Memory B cell (primary cell): ENCODE measurements at regions not wholly inside any gene's neighbourhood (a gene's known extent, or its start where the extent isn't known, plus 50 kb on each side); places are given as distances from the start of the nearest gene placed in this dataset.
"Not testable (repeated sequence)": the region's sequence is repeated elsewhere in the genome, so short reads cannot be mapped to it uniquely, and the experiment has no call there.

Experiments used
- ATAC-seq: fragments of 150-1000 bp; cut with Tn5 transposase; 2 replicates; pipeline ENCODE4 v1.10.0; 2021; ENCODE audit warnings: low read depth, mild to moderate bottlenecking, moderate library complexity
- DNase-seq, 2 donors: peaks; one replicate each; pipeline ENCODE4 v3.0.0; 2022; ENCODE audit warnings: low spot score in 2 of 2
- H3K27ac Mint-ChIP-seq: one replicate; pipeline ENCODE4 v1.8.0; 2022; ENCODE audit warnings: mild to moderate bottlenecking, moderate library complexity, mixed read lengths
- H3K27me3 Mint-ChIP-seq: one replicate; pipeline ENCODE4 v1.8.0; 2022; ENCODE audit warnings: mixed read lengths
- H3K36me3 Mint-ChIP-seq: one replicate; pipeline ENCODE4 v1.8.0; 2022; ENCODE audit warnings: mild to moderate bottlenecking, mixed read lengths
- H3K4me1 Mint-ChIP-seq: one replicate; pipeline ENCODE4 v1.8.0; 2022; ENCODE audit warnings: mixed read lengths
- H3K4me3 Mint-ChIP-seq: one replicate; pipeline ENCODE4 v1.8.0; 2022; ENCODE audit warnings: mild to moderate bottlenecking, moderate library complexity, mixed read lengths
- H3K9me3 Mint-ChIP-seq: one replicate; pipeline ENCODE4 v1.8.0; 2022; ENCODE audit warnings: mixed read lengths

DNA sequence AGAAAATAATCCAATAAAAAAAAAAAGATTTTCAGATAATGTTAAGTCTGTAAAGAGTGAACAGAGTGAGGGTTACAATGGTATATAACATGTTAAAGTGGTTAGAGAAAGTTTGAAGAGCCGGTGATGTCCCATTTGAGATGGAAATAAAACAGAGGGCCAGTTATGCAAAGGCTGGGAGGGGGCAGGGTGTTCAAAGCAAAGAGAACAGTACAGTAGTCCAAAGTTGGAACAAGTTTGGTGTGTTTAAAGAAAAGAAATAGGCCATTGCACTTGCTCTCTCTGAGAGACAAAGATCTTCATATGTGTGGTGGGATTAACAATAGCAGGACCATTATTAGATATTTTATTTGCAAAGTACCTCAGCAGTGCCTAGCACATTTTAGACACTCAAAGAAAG, 179.5 kb upstream of the PKN2 start:
- no peak overlapping the region for H3K4me3 Mint-ChIP-seq
- H3K9me3 Mint-ChIP-seq: no peaks in the 10 kb centered on the region
- no peak for ATAC-seq
- H3K27me3 Mint-ChIP-seq: no peaks in the 10 kb centered on the region
- H3K4me1 Mint-ChIP-seq: no peaks in the 10 kb centered on the region
- H3K27ac Mint-ChIP-seq: no peak overlapping the region
- no peak for DNase-seq
- H3K36me3 Mint-ChIP-seq: no peaks in the 10 kb centered on the region

DNA sequence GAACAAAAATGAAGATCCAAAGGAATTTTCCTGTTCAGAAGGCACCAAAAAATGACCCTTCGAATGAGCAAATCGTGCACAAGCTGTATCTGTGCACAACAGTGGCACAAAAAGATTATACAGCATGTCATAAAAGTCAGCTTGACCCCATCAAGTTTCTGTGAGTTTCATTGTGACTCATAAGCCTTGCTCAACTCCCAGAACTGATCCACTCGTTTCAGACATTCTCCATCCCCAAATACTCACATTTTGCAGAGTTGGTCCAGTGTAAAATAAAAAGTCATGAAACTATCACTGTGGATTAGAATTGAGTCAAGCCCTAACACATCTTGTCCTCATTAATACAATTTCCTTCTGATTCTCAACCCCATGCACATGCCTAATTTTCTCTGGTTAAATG, 174.7 kb upstream of the PKN2 start:
- no peak overlapping the region for H3K4me3 Mint-ChIP-seq
- ATAC-seq: no peak

DNA sequence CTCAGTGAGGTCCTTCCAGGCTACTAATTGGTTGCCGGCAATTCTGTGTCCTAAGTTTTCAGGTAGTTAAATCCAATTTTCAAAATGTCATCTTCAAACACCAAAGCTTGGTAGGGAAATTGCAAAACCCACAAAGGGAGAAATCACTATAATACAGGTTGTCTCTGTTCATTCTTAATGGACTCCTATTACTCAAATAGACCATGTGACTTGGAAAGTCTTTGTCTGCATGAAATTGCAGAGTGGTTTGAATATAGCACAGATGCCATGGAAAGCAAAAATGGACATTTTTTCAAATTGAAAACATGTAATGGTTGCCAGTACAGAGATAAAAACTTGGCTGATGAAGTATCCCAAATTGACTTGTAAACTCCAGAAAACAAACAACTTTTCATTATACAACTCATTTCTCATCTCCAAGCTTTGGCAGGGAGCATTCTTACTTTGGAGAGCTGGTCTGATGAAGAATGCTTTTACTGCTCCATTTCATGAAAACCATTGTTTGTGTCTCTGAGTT, 169.5 kb upstream of the PKN2 start:
- H3K4me3 Mint-ChIP-seq: no peak overlapping the region
- no peaks in the 10 kb centered on the region for H3K36me3 Mint-ChIP-seq
- DNase-seq (no peak), ATAC-seq (no peak)
- H3K27ac Mint-ChIP-seq: no peak overlapping the region
- H3K9me3 Mint-ChIP-seq: no peaks in the 10 kb centered on the region
- H3K27me3 Mint-ChIP-seq: peaks cover 5% of the 10 kb centered on the region
- H3K4me1 Mint-ChIP-seq: no peaks in the 10 kb centered on the region

More for the DNA sequence above, 174.7 kb upstream of the PKN2 start:
- Mint-ChIP-seq H3K4me1 (no peaks in the 10 kb centered on the region), H3K27me3 (peaks cover 5% of the 10 kb centered on the region), H3K9me3 (no peaks in the 10 kb centered on the region), H3K27ac (no peak overlapping the region), H3K36me3 (no peaks in the 10 kb centered on the region)
- no peak for DNase-seq

DNA sequence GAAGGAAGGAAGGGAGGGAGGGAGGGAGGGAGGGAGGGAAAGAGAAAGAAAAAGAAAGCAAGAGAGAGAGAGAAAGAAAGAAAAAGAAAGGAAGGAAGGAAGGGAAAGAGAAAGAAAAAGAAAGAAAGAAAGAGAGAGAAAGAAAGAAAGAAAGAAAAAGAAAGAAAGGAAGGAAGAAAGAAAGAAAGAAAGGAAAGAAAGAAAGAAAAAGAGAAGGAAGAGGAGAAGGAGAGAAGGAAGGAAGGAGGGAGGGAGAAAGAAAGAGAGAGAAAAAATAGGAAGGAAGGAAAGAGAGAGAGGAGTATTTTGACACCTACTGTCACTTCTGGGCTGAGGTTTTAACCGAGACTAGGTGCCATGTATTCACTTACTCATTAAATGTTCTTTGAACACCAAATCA, 166.6 kb upstream of the PKN2 start:
- H3K4me3 Mint-ChIP-seq, H3K36me3 Mint-ChIP-seq, ATAC-seq, H3K9me3 Mint-ChIP-seq, DNase-seq, H3K27me3 Mint-ChIP-seq, H3K27ac Mint-ChIP-seq, H3K4me1 Mint-ChIP-seq: not testable (repeated sequence)

DNA sequence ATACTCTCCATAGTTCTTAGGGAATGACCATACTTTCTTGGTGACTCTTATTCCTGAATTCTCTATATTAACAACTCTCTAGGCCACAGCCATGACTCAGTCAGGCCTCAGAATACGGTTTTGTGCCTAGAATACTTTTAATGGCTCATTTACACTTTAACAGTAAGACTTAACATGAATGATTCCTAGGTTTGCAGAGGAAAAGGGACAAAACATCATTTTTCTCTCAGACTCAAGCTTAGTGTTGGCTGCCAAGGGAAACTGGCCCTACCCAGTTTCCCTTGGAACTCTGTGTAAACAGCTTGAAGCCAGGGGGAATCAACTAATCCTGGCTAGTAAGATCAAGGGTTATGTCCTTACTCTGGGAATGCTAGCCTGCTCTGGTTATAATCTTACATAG, 164.9 kb upstream of the PKN2 start:
- no peak for ATAC-seq
- no peak overlapping the region for H3K27ac Mint-ChIP-seq
- H3K9me3 Mint-ChIP-seq: no peaks in the 10 kb centered on the region
- H3K4me3 Mint-ChIP-seq: no peak overlapping the region
- peaks cover 2% of the 10 kb centered on the region for H3K27me3 Mint-ChIP-seq
- no peak for DNase-seq
- H3K4me1 Mint-ChIP-seq: no peaks in the 10 kb centered on the region
- no peaks in the 10 kb centered on the region for H3K36me3 Mint-ChIP-seq

DNA sequence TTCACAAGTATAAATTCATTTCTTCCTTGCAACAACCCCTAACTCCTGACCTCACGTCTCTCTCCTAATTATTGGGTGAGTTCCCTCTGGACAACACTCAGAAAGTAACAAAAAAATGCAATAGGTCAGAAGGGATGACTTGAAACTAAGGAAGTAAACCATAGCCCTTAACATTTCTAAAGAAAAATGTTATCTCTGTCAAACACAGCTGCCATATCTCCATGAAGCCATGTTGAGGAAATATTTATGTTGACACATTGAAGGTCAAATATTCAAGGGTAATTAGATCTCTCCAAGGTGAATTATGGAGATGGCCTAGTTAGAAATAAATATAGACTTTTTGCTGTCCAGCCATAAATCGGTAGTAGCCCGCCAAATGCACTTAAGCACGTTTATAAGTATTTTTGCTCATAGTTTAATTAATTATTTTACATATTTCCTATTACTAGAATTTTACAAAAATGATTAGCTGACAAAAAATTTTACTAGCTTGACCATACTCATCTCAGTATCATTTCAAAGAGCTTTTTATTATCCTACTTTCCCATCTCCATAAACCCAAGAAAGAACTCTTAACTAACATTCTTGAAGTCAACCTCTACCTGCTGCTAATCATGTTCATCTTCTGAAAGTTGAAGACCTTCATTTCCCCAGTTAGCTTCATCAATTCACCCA, 160.1 kb upstream of the PKN2 start:
- DNase-seq: no peak
- no peaks in the 10 kb centered on the region for H3K4me1 Mint-ChIP-seq
- no peaks in the 10 kb centered on the region for H3K36me3 Mint-ChIP-seq
- H3K4me3 Mint-ChIP-seq: no peak overlapping the region
- no peak overlapping the region for H3K27ac Mint-ChIP-seq
- H3K27me3 Mint-ChIP-seq: peaks cover 2% of the 10 kb centered on the region
- no peak for ATAC-seq
- no peaks in the 10 kb centered on the region for H3K9me3 Mint-ChIP-seq

DNA sequence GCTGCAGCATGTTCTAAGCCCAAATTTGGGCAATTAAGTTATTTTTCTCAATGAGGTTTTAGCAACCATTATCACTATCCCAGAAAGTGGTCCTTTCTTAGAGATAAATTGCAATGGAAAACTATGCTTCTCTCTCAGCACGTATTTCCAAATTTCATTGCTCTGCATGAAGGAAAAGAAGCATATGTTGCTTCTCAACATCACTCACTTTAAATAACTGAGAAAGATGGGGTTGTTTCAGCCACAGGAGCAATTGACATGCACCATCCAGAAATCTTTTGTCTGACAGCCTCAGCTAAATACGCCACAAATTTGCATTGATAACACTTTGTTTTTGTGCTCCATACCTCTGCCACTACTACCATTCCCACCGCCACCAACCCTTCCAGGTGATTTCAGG, 157.6 kb upstream of the PKN2 start:
- Mint-ChIP-seq H3K4me3 (no peak overlapping the region), H3K36me3 (no peaks in the 10 kb centered on the region), H3K27ac (no peak overlapping the region), H3K4me1 (no peaks in the 10 kb centered on the region), H3K9me3 (no peaks in the 10 kb centered on the region), H3K27me3 (peaks cover 2% of the 10 kb centered on the region)
- DNase-seq (no peak), ATAC-seq (no peak)

DNA sequence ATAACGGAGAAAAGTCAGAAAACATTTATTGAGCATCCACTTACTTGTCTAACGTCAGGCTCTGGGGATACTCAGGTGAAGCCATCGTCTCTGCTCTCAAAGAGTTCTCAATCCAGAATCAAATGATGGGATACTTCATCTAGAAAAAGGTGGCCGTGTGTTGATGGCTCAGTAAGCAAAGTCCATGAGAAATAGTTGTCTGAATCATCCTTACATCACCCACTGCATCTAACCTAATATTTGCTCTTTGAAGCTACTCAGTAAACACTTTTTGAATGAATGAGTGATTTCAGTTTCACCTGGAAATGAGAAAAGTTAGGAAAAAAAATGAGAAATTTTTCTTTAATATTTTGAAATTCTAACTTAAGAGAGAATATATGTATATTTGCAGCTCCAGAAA, 155.3 kb upstream of the PKN2 start:
- DNase-seq (no peak), ATAC-seq (no peak)
- H3K4me3 Mint-ChIP-seq: no peak overlapping the region
- no peaks in the 10 kb centered on the region for H3K9me3 Mint-ChIP-seq
- no peak overlapping the region for H3K27ac Mint-ChIP-seq
- peaks cover 2% of the 10 kb centered on the region for H3K27me3 Mint-ChIP-seq
- no peaks in the 10 kb centered on the region for H3K4me1 Mint-ChIP-seq
- H3K36me3 Mint-ChIP-seq: no peaks in the 10 kb centered on the region

DNA sequence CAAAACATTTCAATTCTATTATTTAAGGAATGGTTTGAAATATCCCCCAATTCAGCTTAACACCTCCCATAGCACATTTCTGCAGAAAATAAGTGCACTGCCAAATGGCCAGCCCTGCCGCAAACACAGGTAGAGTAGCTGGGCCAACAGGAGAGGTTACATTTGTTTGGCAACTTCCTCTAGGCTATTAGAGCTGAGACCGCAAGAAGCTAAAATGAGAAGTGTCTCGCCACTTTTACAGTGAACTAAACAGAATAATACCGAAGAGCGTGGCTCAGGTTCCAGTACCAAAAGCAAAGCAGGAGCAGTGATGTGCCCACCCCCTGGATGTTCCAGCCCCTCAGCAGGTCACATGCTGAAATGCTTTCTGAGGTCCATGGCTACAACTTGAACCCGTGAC, 154.5 kb upstream of the PKN2 start:
- ATAC-seq: no peak
- Mint-ChIP-seq H3K9me3 (no peaks in the 10 kb centered on the region), H3K4me1 (no peaks in the 10 kb centered on the region), H3K27ac (no peak overlapping the region), H3K36me3 (no peaks in the 10 kb centered on the region), H3K27me3 (peaks cover 2% of the 10 kb centered on the region), H3K4me3 (no peak overlapping the region)
- DNase-seq: no peak

DNA sequence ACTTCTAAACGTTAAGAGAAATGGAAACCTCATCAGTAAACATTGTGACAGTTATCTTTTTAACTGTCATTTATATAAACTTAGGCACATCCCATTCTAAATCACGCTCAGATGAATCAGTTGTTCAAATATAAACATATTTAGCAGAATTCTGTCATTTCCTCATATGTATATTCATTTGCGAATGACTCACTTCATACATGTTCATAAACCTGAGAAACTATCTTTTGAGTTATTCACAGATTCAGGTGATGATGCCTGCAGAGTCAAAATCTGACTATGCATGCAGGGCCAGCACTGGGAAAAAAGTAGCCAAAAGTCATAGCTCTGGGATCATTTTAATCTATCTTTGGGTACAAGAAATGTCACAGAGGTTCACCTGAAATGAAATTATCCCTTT, 153.8 kb upstream of the PKN2 start:
- no peak overlapping the region for H3K4me3 Mint-ChIP-seq
- no peak for ATAC-seq
- peaks cover 2% of the 10 kb centered on the region for H3K27me3 Mint-ChIP-seq
- no peak for DNase-seq
- no peaks in the 10 kb centered on the region for H3K4me1 Mint-ChIP-seq
- no peaks in the 10 kb centered on the region for H3K36me3 Mint-ChIP-seq
- no peaks in the 10 kb centered on the region for H3K9me3 Mint-ChIP-seq
- no peak overlapping the region for H3K27ac Mint-ChIP-seq

DNA sequence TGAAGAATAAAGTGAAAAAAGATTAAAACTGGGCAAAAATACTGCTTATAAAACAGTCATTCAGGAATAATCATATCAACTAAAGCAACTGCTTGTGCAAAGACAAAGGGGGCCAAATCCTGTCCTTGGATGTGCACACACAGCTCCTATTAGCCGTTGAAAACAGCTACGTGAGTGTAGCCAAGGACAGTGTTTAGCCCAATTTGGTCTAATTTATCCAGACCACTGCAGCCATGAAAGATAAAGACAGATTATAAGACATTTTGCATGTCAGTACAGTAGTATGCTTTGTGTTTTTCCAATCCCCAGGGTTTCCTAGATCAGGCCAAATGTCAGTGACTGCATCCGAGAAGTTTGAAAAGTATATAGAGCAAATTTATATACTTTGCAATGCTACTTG, 146.3 kb upstream of the PKN2 start:
- no peaks in the 10 kb centered on the region for H3K36me3 Mint-ChIP-seq
- DNase-seq (no peak), ATAC-seq (no peak)
- no peaks in the 10 kb centered on the region for H3K4me1 Mint-ChIP-seq
- no peaks in the 10 kb centered on the region for H3K9me3 Mint-ChIP-seq
- peaks cover 4% of the 10 kb centered on the region for H3K27me3 Mint-ChIP-seq
- no peak overlapping the region for H3K4me3 Mint-ChIP-seq
- H3K27ac Mint-ChIP-seq: no peak overlapping the region

DNA sequence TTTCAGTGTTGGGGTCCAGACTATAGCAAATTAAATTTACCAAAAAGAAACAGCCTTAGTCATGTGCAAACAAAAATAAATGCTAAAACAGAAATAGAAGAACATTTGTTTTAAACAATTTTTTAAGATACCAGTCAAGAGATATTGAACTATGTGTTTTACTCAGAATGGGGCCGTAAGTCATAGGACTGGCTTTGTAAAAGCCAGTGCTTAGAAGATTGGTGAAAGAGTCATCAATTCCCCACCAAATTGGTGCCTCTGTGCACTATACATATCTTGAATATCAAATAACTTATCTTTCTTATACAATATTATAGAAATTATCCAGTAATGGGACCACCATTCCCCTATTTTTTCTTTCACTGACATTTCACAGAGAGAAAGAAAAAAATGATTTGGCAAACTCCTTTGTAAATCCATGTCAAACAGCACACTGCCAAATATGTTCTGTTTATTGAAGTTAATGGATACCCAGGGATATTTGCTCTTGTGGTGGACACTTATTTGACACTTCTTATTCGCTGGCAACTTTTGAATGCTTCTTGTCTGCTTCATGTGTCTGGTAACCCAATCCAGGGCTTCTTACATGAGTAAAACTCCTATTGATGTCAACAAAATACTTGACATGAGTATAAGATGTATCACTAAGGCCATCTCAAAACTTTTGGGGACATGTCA, 145.7 kb upstream of the PKN2 start:
- Mint-ChIP-seq H3K4me3 (no peak overlapping the region), H3K9me3 (no peaks in the 10 kb centered on the region), H3K4me1 (no peaks in the 10 kb centered on the region), H3K36me3 (no peaks in the 10 kb centered on the region), H3K27me3 (peaks cover 4% of the 10 kb centered on the region), H3K27ac (no peak overlapping the region)
- no peak for DNase-seq
- ATAC-seq: no peak

DNA sequence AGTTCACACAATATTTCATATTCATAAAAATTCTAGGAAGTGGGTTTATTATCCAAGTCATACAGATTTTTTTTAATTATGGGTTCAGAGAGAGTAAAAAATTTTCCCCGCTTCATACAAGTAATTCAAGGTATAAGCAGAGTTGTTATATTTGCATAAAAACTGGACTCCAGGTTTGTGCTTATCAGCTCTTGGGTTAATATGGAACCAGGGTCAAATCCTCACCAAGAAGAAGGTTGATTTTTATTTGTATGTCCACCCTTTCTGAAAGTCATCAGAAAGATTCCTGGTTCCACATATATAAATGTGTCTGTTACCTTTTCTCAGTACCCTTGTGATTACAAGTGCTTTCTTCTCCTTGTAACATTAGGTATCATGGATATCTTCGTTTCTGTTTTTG, 143.8 kb upstream of the PKN2 start:
- DNase-seq (no peak), ATAC-seq (no peak)
- peaks cover 7% of the 10 kb centered on the region for H3K27me3 Mint-ChIP-seq
- no peaks in the 10 kb centered on the region for H3K36me3 Mint-ChIP-seq
- H3K9me3 Mint-ChIP-seq: no peaks in the 10 kb centered on the region
- H3K4me3 Mint-ChIP-seq: no peak overlapping the region
- H3K27ac Mint-ChIP-seq: no peak overlapping the region
- no peaks in the 10 kb centered on the region for H3K4me1 Mint-ChIP-seq

DNA sequence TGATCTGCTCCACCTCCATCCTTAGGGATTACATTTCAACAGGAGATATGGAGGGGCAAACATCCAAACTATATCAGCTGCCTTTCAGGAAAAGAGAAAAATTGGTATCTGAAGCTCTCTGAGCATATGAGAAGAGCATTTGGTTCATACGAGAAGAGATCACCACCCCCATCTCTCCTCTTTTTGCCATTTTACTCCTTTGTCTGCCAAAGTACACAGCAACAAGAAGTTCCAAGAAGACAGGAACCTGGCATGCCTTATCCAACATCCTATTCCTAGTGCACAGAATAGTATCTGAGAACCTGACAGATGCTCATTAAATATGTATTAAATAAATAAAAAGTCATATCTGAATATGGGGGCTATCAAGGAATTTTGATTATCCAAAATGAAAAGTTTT, 142.5 kb upstream of the PKN2 start:
- ATAC-seq (no peak), DNase-seq (no peak)
- no peaks in the 10 kb centered on the region for H3K9me3 Mint-ChIP-seq
- H3K4me1 Mint-ChIP-seq: no peaks in the 10 kb centered on the region
- no peak overlapping the region for H3K27ac Mint-ChIP-seq
- no peaks in the 10 kb centered on the region for H3K36me3 Mint-ChIP-seq
- H3K27me3 Mint-ChIP-seq: peaks cover 7% of the 10 kb centered on the region
- no peak overlapping the region for H3K4me3 Mint-ChIP-seq

DNA sequence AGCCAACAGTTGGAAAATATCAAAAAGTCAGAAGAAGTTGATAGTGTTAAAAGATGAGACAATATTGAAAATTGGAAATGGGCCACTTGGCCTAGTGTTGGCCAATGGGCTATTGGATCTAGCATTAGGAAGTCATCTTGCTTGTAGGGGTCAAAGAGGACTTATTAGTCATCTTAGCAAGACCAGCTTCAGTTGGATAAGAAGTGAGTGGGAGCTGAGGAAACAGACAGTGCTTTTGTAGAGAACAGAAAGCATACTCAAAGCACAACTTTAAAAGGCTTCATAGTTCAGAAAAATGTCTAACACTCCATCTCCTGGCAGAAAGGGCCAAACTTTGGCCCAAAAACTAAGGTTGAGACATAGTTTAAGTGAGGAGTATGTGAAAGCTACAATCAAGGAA, 139.9 kb upstream of the PKN2 start:
- no peak for ATAC-seq
- Mint-ChIP-seq H3K9me3 (no peaks in the 10 kb centered on the region), H3K4me3 (no peak overlapping the region), H3K27ac (no peak overlapping the region), H3K36me3 (no peaks in the 10 kb centered on the region), H3K27me3 (peaks cover 6% of the 10 kb centered on the region), H3K4me1 (no peaks in the 10 kb centered on the region)
- no peak for DNase-seq
